Upper lobe of left lung (tissue), 4 donors: ENCODE measurements at regions not wholly inside any gene's neighbourhood (a gene's known extent, or its start where the extent isn't known, plus 50 kb on each side); places are given as distances from the start of the nearest gene placed in this dataset.

ENCODE experiments used
- POLR2AphosphoS5 ChIP-seq, 2 donors: sonication (generic); formaldehyde crosslinking; IDR thresholded peaks; one replicate each; pipeline ENCODE4 v1.5.1; 2017; ENCODE audit warnings: antibody characterized with exemption in 2 of 2
- TF ChIP-seq, protein P1 (sequence below), 6 experiments: fragments of 450-650 bp in 4 of 6; fragments of 200-600 bp in 2 of 6; sonication (generic) in 2 of 6; IDR thresholded peaks; one replicate each; pipeline ENCODE4 v1.5.1; 2016 to 2019; ENCODE audit warnings: antibody characterized with exemption in 6 of 6

DNA sequence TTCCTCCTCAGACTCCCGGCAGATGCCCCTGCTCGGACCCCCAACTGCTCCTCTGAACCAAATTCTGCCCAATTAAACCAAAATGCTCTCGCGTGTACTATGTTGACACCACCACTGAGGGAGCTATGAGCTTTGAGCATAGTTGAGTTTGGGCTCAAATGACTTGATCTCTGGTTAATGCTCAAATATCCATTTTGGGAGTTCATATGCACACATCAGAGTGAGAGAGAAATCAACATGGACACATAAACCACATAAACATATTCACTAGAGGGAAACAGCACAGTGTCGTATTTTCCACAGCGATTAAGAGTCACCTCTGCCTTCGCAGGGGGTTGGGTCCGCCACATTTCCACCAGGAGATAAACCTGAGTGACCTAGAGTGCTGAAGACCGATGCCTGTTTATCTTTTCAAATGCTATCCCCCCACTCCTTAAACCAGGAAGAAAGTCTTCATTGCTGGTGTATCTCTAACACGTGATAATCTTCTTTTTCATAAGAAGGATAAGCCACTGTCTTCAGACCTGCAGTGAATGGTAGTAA is 59.4 kb upstream of the FOXN3 start:
- TF ChIP-seq, protein P1, sequence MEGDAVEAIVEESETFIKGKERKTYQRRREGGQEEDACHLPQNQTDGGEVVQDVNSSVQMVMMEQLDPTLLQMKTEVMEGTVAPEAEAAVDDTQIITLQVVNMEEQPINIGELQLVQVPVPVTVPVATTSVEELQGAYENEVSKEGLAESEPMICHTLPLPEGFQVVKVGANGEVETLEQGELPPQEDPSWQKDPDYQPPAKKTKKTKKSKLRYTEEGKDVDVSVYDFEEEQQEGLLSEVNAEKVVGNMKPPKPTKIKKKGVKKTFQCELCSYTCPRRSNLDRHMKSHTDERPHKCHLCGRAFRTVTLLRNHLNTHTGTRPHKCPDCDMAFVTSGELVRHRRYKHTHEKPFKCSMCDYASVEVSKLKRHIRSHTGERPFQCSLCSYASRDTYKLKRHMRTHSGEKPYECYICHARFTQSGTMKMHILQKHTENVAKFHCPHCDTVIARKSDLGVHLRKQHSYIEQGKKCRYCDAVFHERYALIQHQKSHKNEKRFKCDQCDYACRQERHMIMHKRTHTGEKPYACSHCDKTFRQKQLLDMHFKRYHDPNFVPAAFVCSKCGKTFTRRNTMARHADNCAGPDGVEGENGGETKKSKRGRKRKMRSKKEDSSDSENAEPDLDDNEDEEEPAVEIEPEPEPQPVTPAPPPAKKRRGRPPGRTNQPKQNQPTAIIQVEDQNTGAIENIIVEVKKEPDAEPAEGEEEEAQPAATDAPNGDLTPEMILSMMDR (IDR thresholded peaks at IDR 0.05) = no peak
- no peak for TF ChIP-seq POLR2AphosphoS5 (IDR thresholded peaks at IDR 0.05)
